Ovary (tissue), 7 donors: ENCODE measurements at regions not wholly inside any gene's neighbourhood (a gene's known extent, or its start where the extent isn't known, plus 50 kb on each side); places are given as distances from the start of the nearest gene placed in this dataset.
"Not testable (repeated sequence)": the region's sequence is repeated elsewhere in the genome, so short reads cannot be mapped to it uniquely, and the experiment has no call there.

Experiments
- DNase-seq, 5 donors: peaks; one replicate each; pipeline ENCODE4 v3.0.0-alpha.2; 2019 to 2020
- H3K27ac ChIP-seq, 2 donors: fragments of 200-600 bp; one replicate each; pipeline versions ENCODE4 v1.5.1 to v1.8.0; 2019 to 2022
- H3K27me3 ChIP-seq: fragments of 200-600 bp; one replicate; pipeline ENCODE4 v1.8.0; 2022
- H3K36me3 ChIP-seq: fragments of 200-600 bp; sonication (generic); one replicate; pipeline ENCODE4 v1.5.1; 2019
- H3K4me1 ChIP-seq: one replicate; pipeline ENCODE4 v1.8.1; 2013; ENCODE audit warnings: mild to moderate bottlenecking, moderate library complexity; ENCODE audit not compliant: insufficient read depth
- H3K4me3 ChIP-seq: fragments of 200-600 bp; sonication (generic); one replicate; pipeline ENCODE4 v1.5.1; 2017
- H3K9me3 ChIP-seq, 2 donors: fragments of 200-600 bp in 1 of 2; sonication (generic) in 1 of 2; one replicate each; pipeline versions ENCODE4 v1.5.1 to v1.8.1; 2013 to 2019; ENCODE audit warnings: mild to moderate bottlenecking in 1 of 2, moderate library complexity in 1 of 2
- EP300 ChIP-seq: sonication (generic); formaldehyde crosslinking; IDR thresholded peaks from one replicate; pipeline ENCODE4 v1.6.1; 2017; ENCODE audit warnings: antibody characterized with exemption
- POLR2A ChIP-seq: fragments of 450-650 bp; IDR thresholded peaks from one replicate; pipeline ENCODE4 v1.6.1; 2017; ENCODE audit warnings: antibody characterized with exemption, mild to moderate bottlenecking, moderate library complexity
- WGBS, 3 donors: extraction: QIAGEN DNeasy Blood & Tissue Kit in 1 of 3; methylation state at CpG; one replicate each; pipeline versions ENCODE4 v1.1.5 to v1.1.7; 2013 to 2017; 5-methylcytosine and 5-hydroxymethylcytosine counted together
- intact Hi-C, 4 donors: fragments of 100-400 bp; cut with DNase I; formaldehyde crosslinking; loops; one replicate each; pipeline versions ENCODE4 v1.11.0 to v1.15.1; 2022 to 2023
- TF ChIP-seq, protein P1 (sequence below), 3 donors: fragments of 450-650 bp in 2 of 3; fragments of 200-600 bp in 1 of 3; IDR thresholded peaks; one replicate each; pipeline versions ENCODE4 v1.5.1 to v1.8.0; 2016 to 2022; ENCODE audit warnings: antibody characterized with exemption in 3 of 3, mild to moderate bottlenecking in 1 of 3
- donor health status: DM: no; HTN: no; CAD: no; lungs with moderate emphysema.
- donor health status: DM: no; HTN: no; CAD: no.
- donor health status: Bipolar disorder and iron deficiency.
- donor health status: DM: no; HTN: no; CAD: no.
- donor health status: DM: yes; HTN: yes; CAD: no.

DNA sequence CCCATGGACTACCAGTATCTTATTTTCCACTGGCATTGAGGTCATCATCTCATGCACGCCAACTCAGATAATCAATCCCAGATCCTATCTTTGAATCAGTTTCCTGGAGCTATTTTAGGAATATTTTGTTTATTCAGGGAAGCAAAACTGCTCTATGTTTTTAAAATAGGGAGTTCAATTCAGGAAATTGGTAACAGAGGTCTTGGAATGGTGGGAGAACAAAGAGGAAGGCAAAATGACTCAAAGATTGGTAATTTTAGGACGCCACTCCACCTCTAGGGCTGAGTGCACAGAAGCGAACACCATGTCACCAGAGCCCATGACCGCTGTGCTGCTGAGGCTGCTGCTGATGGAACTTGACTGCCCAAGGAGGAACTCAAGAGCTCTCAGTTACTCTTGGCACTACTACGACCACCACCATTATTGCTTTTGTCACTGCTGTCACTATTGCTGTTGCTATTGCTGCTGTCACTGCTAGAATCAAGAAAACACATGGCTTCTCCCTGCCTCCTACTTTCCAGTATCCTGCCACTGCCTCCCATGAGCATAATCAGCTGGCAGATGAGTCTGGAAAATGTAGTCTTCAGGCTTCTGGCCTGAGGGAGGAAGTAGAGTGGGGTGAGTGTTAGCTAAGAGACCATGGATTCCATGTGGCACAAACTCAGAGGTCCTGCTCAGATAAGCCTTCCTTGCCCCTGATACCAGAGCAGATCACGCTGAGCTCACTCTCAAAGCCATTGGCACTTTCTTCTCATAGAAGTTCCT lies 71.6 kb upstream of the CNIH3 start:
- no peaks in the 10 kb centered on the region for H3K27me3 ChIP-seq
- intact Hi-C loops, result loop anchor here in 1 of 4 donors (5.0 kb wide), 1 partner anchor 1432 kb away; no protein-coding TSS in a partner anchor
- 92 to 94% (median 92%) methylated on average over 6 of the region's 6 CpGs for WGBS, 3 donors
- no peaks in the 10 kb centered on the region for H3K4me1 ChIP-seq
- no peaks in the 10 kb centered on the region for H3K36me3 ChIP-seq
- no peak overlapping the region for H3K4me3 ChIP-seq
- TF ChIP-seq, protein P1, sequence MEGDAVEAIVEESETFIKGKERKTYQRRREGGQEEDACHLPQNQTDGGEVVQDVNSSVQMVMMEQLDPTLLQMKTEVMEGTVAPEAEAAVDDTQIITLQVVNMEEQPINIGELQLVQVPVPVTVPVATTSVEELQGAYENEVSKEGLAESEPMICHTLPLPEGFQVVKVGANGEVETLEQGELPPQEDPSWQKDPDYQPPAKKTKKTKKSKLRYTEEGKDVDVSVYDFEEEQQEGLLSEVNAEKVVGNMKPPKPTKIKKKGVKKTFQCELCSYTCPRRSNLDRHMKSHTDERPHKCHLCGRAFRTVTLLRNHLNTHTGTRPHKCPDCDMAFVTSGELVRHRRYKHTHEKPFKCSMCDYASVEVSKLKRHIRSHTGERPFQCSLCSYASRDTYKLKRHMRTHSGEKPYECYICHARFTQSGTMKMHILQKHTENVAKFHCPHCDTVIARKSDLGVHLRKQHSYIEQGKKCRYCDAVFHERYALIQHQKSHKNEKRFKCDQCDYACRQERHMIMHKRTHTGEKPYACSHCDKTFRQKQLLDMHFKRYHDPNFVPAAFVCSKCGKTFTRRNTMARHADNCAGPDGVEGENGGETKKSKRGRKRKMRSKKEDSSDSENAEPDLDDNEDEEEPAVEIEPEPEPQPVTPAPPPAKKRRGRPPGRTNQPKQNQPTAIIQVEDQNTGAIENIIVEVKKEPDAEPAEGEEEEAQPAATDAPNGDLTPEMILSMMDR (IDR thresholded peaks at IDR 0.05), result no peak
- TF ChIP-seq POLR2A, result no peak
- no peak for TF ChIP-seq EP300
- no peak overlapping the region for H3K27ac ChIP-seq
- DNase-seq, result no peak
- no peaks in the 10 kb centered on the region for H3K9me3 ChIP-seq

- Histone ChIP-seq H3K4me1 (no peaks in the 10 kb centered on the region), H3K27me3 (no peaks in the 10 kb centered on the region), H3K36me3 (no peaks in the 10 kb centered on the region), H3K4me3 (no peak overlapping the region), H3K9me3 (no peaks in the 10 kb centered on the region), H3K27ac (no peak overlapping the region)
- no peak for DNase-seq
- intact Hi-C loops, result loop anchor here in 1 of 4 donors (5.0 kb wide), 1 partner anchor 1433 kb away; no protein-coding TSS in a partner anchor
- 82 to 87% (median 83%) methylated on average over 4 of the region's 4 CpGs for WGBS, 3 donors
- TF ChIP-seq POLR2A (no peak), EP300 (no peak)
- TF ChIP-seq, protein P1 (IDR thresholded peaks at IDR 0.05), result no peak
These were observed 70.5 kb upstream of the CNIH3 start for GRCh38 chr1:224545571-224545970.

- H3K27ac ChIP-seq, result no peak overlapping the region
- H3K36me3 ChIP-seq, result no peaks in the 10 kb centered on the region
- no peak for DNase-seq
- no peaks in the 10 kb centered on the region for H3K4me1 ChIP-seq
- H3K9me3 ChIP-seq, result no peaks in the 10 kb centered on the region
- intact Hi-C loops, result loop anchor here in 1 of 4 donors (5.0 kb wide), 1 partner anchor 1436 kb away; no protein-coding TSS in a partner anchor
- H3K27me3 ChIP-seq, result no peaks in the 10 kb centered on the region
- H3K4me3 ChIP-seq, result no peak overlapping the region
- WGBS, 3 donors, result 94 to 98% (median 97%) methylated on average over 4 of the region's 4 CpGs
- no peak for TF ChIP-seq EP300
- TF ChIP-seq, protein P1 (IDR thresholded peaks at IDR 0.05), result no peak
- TF ChIP-seq POLR2A, result no peak
These were observed 67.4 kb upstream of the CNIH3 start for GRCh38 chr1:224548676-224549075.

DNA sequence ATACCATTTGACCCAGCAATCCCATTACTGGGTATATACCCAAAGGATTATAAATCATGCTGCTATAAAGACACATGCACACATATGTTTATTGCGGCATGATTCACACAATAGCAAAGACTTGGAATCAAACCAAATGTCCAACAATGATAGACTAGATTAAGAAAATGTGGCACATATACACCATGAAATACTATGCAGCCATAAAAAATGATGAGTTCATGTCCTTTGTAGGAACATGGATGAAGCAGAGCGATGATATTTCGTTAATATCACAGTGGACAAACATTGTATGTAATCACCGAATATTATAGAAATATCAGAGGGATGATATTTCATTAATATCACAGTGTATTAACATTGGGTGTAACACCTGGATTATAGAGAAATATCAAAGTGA lies 64.9 kb upstream of the CNIH3 start:
- H3K9me3 ChIP-seq, H3K4me1 ChIP-seq, H3K4me3 ChIP-seq, H3K36me3 ChIP-seq, intact Hi-C loops, DNase-seq, H3K27ac ChIP-seq, H3K27me3 ChIP-seq: not testable (repeated sequence)
- 96 to 98% (median 97%) methylated on average over 4 of the region's 4 CpGs for WGBS, 3 donors

- no peaks in the 10 kb centered on the region for H3K27me3 ChIP-seq
- intact Hi-C loops, result no loop called here
- H3K4me3 ChIP-seq, result no peak overlapping the region
- no peaks in the 10 kb centered on the region for H3K9me3 ChIP-seq
- TF ChIP-seq, protein P1 (IDR thresholded peaks at IDR 0.05), result no peak
- TF ChIP-seq EP300 (no peak), POLR2A (no peak)
- no peak overlapping the region for H3K27ac ChIP-seq
- no peaks in the 10 kb centered on the region for H3K4me1 ChIP-seq
- WGBS, 3 donors, result 64 to 68% (median 68%) methylated on average over 4 of the region's 4 CpGs
- H3K36me3 ChIP-seq, result no peaks in the 10 kb centered on the region
- no peak for DNase-seq
These were observed 62.1 kb upstream of the CNIH3 start for GRCh38 chr1:224554056-224554455.
